ENCODE measurements at regions not wholly inside any gene's neighbourhood (a gene's known extent, or its start where the extent isn't known, plus 50 kb on each side); places are given as distances from the start of the nearest gene placed in this dataset.

- TF ChIP-seq, protein P1, sequence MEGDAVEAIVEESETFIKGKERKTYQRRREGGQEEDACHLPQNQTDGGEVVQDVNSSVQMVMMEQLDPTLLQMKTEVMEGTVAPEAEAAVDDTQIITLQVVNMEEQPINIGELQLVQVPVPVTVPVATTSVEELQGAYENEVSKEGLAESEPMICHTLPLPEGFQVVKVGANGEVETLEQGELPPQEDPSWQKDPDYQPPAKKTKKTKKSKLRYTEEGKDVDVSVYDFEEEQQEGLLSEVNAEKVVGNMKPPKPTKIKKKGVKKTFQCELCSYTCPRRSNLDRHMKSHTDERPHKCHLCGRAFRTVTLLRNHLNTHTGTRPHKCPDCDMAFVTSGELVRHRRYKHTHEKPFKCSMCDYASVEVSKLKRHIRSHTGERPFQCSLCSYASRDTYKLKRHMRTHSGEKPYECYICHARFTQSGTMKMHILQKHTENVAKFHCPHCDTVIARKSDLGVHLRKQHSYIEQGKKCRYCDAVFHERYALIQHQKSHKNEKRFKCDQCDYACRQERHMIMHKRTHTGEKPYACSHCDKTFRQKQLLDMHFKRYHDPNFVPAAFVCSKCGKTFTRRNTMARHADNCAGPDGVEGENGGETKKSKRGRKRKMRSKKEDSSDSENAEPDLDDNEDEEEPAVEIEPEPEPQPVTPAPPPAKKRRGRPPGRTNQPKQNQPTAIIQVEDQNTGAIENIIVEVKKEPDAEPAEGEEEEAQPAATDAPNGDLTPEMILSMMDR (IDR thresholded peaks at IDR 0.05; ENCODE audit: borderline replicate concordance, extremely low read depth, low read length, poor library complexity, severe bottlenecking), result no peak
- no peak for TF ChIP-seq EZH2 (IDR thresholded peaks at IDR 0.05; ENCODE audit: borderline replicate concordance, low read depth, low read length, severe bottlenecking)
These were observed 130.4 kb upstream of the CLINT1 start for GRCh38 chr5:157989296-157989695.
